GM23338 (cell line): ENCODE measurements at regions not wholly inside any gene's neighbourhood (a gene's known extent, or its start where the extent isn't known, plus 50 kb on each side); places are given as distances from the start of the nearest gene placed in this dataset.

ENCODE experiments used
- ATAC-seq: fragments of 200-7000 bp; cut with Tn5 transposase; 3 replicates; pipeline ENCODE4 v1.9.1; 2020
- DNase-seq: peaks from one replicate; pipeline ENCODE4 v3.0.0-alpha.2; 2015; ENCODE audit warnings: low spot score
- H2AFZ ChIP-seq: fragments of 200-600 bp; sonication (generic); 2 replicates; pipeline ENCODE4 v1.8.0; 2016; ENCODE audit warnings: antibody characterized with exemption, mild to moderate bottlenecking, moderate library complexity
- H3F3A ChIP-seq: fragments of 200-600 bp; sonication (generic); replicated peaks from 2 replicates; pipeline ENCODE4 v1.8.0; 2017; ENCODE audit warnings: antibody characterized with exemption, mixed run types, low read depth
- H3K27ac ChIP-seq: fragments of 200-600 bp; sonication (generic); 2 replicates; pipeline ENCODE4 v1.6.1; 2016; ENCODE audit warnings: low read depth
- H3K27me3 ChIP-seq: fragments of 200-600 bp; sonication (generic); 2 replicates; pipeline ENCODE4 v1.8.0; 2016; ENCODE audit warnings: mild to moderate bottlenecking, mixed run types, moderate library complexity; ENCODE audit not compliant: insufficient read depth
- H3K36me3 ChIP-seq: fragments of 200-600 bp; sonication (generic); 2 replicates; pipeline ENCODE4 v1.8.0; 2016; ENCODE audit warnings: mild to moderate bottlenecking; ENCODE audit not compliant: insufficient read depth
- H3K4me1 ChIP-seq: fragments of 200-600 bp; sonication (generic); 2 replicates; pipeline ENCODE4 v1.8.0; 2016; ENCODE audit warnings: mild to moderate bottlenecking, moderate library complexity; ENCODE audit not compliant: insufficient read depth
- H3K4me2 ChIP-seq: fragments of 200-600 bp; sonication (generic); 2 replicates; pipeline ENCODE4 v1.7.1; 2017; ENCODE audit warnings: mixed run types
- H3K4me3 ChIP-seq: fragments of 200-600 bp; sonication (generic); 2 replicates; pipeline ENCODE4 v1.6.1; 2016; ENCODE audit warnings: mixed run types
- H3K79me2 ChIP-seq: fragments of 200-600 bp; sonication (generic); replicated peaks from 2 replicates; pipeline ENCODE4 v1.8.0; 2017; ENCODE audit warnings: mild to moderate bottlenecking; ENCODE audit not compliant: insufficient read depth
- H3K9me2 ChIP-seq: fragments of 200-600 bp; sonication (generic); 2 replicates; pipeline ENCODE4 v1.8.0; 2017; ENCODE audit not compliant: insufficient read depth
- H4K20me1 ChIP-seq: fragments of 200-600 bp; sonication (generic); replicated peaks from 2 replicates; pipeline ENCODE4 v1.8.0; 2017; ENCODE audit warnings: mild to moderate bottlenecking; ENCODE audit not compliant: insufficient read depth
- H3K27ac Mint-ChIP-seq: 2 replicates; pipeline ENCODE4 v1.8.0; 2020; ENCODE audit warnings: inconsistent platforms, mild to moderate bottlenecking, moderate library complexity, mixed read lengths
- H3K27me3 Mint-ChIP-seq: 3 replicates; pipeline ENCODE4 v1.8.0; 2022; ENCODE audit warnings: low read depth, mild to moderate bottlenecking, moderate library complexity, mixed read lengths, inconsistent platforms; ENCODE audit not compliant: insufficient read depth, poor library complexity
- H3K36me3 Mint-ChIP-seq: 3 replicates; pipeline ENCODE4 v1.8.0; 2021; ENCODE audit warnings: low read depth, mild to moderate bottlenecking, inconsistent platforms, moderate library complexity, mixed read lengths
- H3K4me1 Mint-ChIP-seq: 3 replicates; pipeline ENCODE4 v1.8.0; 2020; ENCODE audit warnings: mild to moderate bottlenecking, inconsistent platforms, mixed read lengths
- H3K4me3 Mint-ChIP-seq: 3 replicates; pipeline ENCODE4 v1.8.0; 2021; ENCODE audit warnings: moderate library complexity, mild to moderate bottlenecking, inconsistent platforms, mixed read lengths
- H3K9me3 Mint-ChIP-seq: 3 replicates; pipeline ENCODE4 v1.8.0; 2020; ENCODE audit warnings: moderate library complexity, mild to moderate bottlenecking, inconsistent platforms, mixed read lengths
- CREB1 ChIP-seq: fragments of 250-450 bp; sonication (Bioruptor Pico); IDR thresholded peaks from 2 replicates; pipeline ENCODE4 v1.5.0; 2020; ENCODE audit warnings: low read depth, mild to moderate bottlenecking, moderate library complexity
- EZH2 ChIP-seq: fragments of 200-600 bp; sonication (generic); IDR thresholded peaks from one replicate; pipeline ENCODE4 v1.8.0; 2017; ENCODE audit warnings: antibody characterized with exemption, mild to moderate bottlenecking, low read depth; ENCODE audit not compliant: unreplicated experiment
- JUNB ChIP-seq: IDR thresholded peaks from one replicate; pipeline ENCODE4 v1.6.1; 2016; ENCODE audit warnings: antibody characterized with exemption; ENCODE audit not compliant: unreplicated experiment
- NANOG ChIP-seq: IDR thresholded peaks from 2 replicates; pipeline ENCODE4 v1.6.1; 2016; ENCODE audit warnings: antibody characterized with exemption, borderline replicate concordance
- POLR2AphosphoS5 ChIP-seq: IDR thresholded peaks from 2 replicates; pipeline ENCODE4 v1.6.1; 2016; ENCODE audit warnings: antibody characterized with exemption, low read depth
- ZNF114 ChIP-seq: fragments of 250-450 bp; sonication (Bioruptor Pico); IDR thresholded peaks from 2 replicates; pipeline ENCODE4 v1.5.0; 2020; ENCODE audit warnings: mild to moderate bottlenecking, moderate library complexity
- ZNF331 ChIP-seq: fragments of 250-450 bp; sonication (Bioruptor Pico); IDR thresholded peaks from 2 replicates; pipeline ENCODE4 v1.5.0; 2020; ENCODE audit warnings: low read depth, mild to moderate bottlenecking, moderate library complexity
- ZNF462 ChIP-seq: fragments of 250-450 bp; sonication (Bioruptor Pico); IDR thresholded peaks from 2 replicates; pipeline ENCODE4 v1.5.0; 2020; ENCODE audit warnings: mild to moderate bottlenecking, moderate library complexity
- TF ChIP-seq, protein P1 (sequence below): IDR thresholded peaks from one replicate; pipeline ENCODE4 v1.6.1; 2018; ENCODE audit warnings: antibody characterized with exemption; ENCODE audit not compliant: unreplicated experiment
- TF ChIP-seq, protein P2 (sequence below): IDR thresholded peaks from 2 replicates; pipeline ENCODE4 v1.6.1; 2016; ENCODE audit warnings: antibody characterized with exemption

DNA sequence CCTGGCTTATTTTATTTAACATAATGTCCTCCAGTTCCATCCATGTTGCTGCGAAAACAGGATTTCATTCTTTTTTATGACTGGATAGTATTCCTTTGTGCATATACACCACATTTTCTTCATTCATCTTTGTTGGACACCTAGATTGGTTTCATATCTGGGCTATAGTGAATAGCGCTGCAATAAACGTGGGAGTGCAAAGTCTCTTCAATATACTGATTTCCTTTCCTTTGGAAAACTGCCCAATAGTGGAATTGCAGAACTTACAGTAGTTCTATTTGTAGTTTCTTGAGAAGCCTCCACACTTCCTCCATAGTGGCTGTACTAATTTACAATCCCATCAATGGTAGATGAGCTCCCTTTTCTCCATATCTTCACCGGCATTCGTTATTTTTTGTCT, 72.5 kb upstream of the KLHL25 start:
- no peak overlapping the region for H3K27ac Mint-ChIP-seq
- no peak for TF ChIP-seq CREB1 (CRISPR knock-in tag)
- TF ChIP-seq, protein P1, sequence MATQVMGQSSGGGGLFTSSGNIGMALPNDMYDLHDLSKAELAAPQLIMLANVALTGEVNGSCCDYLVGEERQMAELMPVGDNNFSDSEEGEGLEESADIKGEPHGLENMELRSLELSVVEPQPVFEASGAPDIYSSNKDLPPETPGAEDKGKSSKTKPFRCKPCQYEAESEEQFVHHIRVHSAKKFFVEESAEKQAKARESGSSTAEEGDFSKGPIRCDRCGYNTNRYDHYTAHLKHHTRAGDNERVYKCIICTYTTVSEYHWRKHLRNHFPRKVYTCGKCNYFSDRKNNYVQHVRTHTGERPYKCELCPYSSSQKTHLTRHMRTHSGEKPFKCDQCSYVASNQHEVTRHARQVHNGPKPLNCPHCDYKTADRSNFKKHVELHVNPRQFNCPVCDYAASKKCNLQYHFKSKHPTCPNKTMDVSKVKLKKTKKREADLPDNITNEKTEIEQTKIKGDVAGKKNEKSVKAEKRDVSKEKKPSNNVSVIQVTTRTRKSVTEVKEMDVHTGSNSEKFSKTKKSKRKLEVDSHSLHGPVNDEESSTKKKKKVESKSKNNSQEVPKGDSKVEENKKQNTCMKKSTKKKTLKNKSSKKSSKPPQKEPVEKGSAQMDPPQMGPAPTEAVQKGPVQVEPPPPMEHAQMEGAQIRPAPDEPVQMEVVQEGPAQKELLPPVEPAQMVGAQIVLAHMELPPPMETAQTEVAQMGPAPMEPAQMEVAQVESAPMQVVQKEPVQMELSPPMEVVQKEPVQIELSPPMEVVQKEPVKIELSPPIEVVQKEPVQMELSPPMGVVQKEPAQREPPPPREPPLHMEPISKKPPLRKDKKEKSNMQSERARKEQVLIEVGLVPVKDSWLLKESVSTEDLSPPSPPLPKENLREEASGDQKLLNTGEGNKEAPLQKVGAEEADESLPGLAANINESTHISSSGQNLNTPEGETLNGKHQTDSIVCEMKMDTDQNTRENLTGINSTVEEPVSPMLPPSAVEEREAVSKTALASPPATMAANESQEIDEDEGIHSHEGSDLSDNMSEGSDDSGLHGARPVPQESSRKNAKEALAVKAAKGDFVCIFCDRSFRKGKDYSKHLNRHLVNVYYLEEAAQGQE: no peak
- Histone ChIP-seq H3F3A (no peaks in the 10 kb centered on the region), H3K4me3 (no peak overlapping the region), H2AFZ (no peak overlapping the region), H3K27ac (no peak overlapping the region), H4K20me1 (no peaks in the 10 kb centered on the region), H3K4me1 (peaks cover 3% of the 10 kb centered on the region; the same call in 1 of the 2 replicates), H3K36me3 (no peaks in the 10 kb centered on the region), H3K79me2 (no peaks in the 10 kb centered on the region), H3K27me3 (no peaks in the 10 kb centered on the region), H3K4me2 (no peak overlapping the region), H3K9me2 (no peaks in the 10 kb centered on the region)
- no peak overlapping the region for H3K4me3 Mint-ChIP-seq
- H3K9me3 Mint-ChIP-seq: no peaks in the 10 kb centered on the region
- no peak for DNase-seq
- H3K27me3 Mint-ChIP-seq: peaks cover 7% of the 10 kb centered on the region
- H3K4me1 Mint-ChIP-seq: peaks cover 11% of the 10 kb centered on the region
- H3K36me3 Mint-ChIP-seq: no peaks in the 10 kb centered on the region
- no peak for ATAC-seq

- no peaks in the 10 kb centered on the region for H3K36me3 Mint-ChIP-seq
- TF ChIP-seq ZNF114 (CRISPR knock-in tag): no peak
- no peak for TF ChIP-seq NANOG
- TF ChIP-seq ZNF462 (CRISPR knock-in tag): no peak
- TF ChIP-seq, protein P2, sequence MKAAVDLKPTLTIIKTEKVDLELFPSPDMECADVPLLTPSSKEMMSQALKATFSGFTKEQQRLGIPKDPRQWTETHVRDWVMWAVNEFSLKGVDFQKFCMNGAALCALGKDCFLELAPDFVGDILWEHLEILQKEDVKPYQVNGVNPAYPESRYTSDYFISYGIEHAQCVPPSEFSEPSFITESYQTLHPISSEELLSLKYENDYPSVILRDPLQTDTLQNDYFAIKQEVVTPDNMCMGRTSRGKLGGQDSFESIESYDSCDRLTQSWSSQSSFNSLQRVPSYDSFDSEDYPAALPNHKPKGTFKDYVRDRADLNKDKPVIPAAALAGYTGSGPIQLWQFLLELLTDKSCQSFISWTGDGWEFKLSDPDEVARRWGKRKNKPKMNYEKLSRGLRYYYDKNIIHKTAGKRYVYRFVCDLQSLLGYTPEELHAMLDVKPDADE: no peak
- no peak for TF ChIP-seq ZNF331
- TF ChIP-seq EZH2: no peak
- TF ChIP-seq POLR2AphosphoS5: no peak
- no peak for TF ChIP-seq JUNB
Measured at GRCh38 chr15:85869124-85869523, 74.4 kb upstream of the KLHL25 start.

More at GRCh38 chr15:85869124-85869523, 74.4 kb upstream of the KLHL25 start:
- Histone ChIP-seq H3K4me3 (no peak overlapping the region), H3K79me2 (no peaks in the 10 kb centered on the region), H3F3A (no peaks in the 10 kb centered on the region), H3K27me3 (no peaks in the 10 kb centered on the region), H3K36me3 (no peaks in the 10 kb centered on the region), H3K4me1 (peaks cover 3% of the 10 kb centered on the region; the same call in 1 of the 2 replicates), H3K9me2 (no peaks in the 10 kb centered on the region), H4K20me1 (no peaks in the 10 kb centered on the region), H3K4me2 (no peak overlapping the region), H2AFZ (no peak overlapping the region), H3K27ac (no peak overlapping the region)
- no peak overlapping the region for H3K27ac Mint-ChIP-seq
- H3K4me3 Mint-ChIP-seq: no peak overlapping the region
- no peaks in the 10 kb centered on the region for H3K9me3 Mint-ChIP-seq
- H3K4me1 Mint-ChIP-seq: peaks cover 11% of the 10 kb centered on the region
- H3K27me3 Mint-ChIP-seq: peaks cover 7% of the 10 kb centered on the region
- DNase-seq: no peak
- no peak for ATAC-seq
